Thyroid gland (tissue), 4 donors: ENCODE measurements at regions not wholly inside any gene's neighbourhood (a gene's known extent, or its start where the extent isn't known, plus 50 kb on each side); places are given as distances from the start of the nearest gene placed in this dataset.

ENCODE experiments used
- DNase-seq, 2 donors: peaks; one replicate each; pipeline ENCODE4 v3.0.0-alpha.2; 2019
- H3K27ac ChIP-seq, 3 donors: fragments of 200-600 bp; sonication (generic); 1 replicate in 2 of 3; 2 replicates in 1 of 3; pipeline ENCODE4 v1.5.1; 2016 to 2019; ENCODE audit warnings: mild to moderate bottlenecking in 1 of 3, moderate library complexity in 1 of 3
- H3K27me3 ChIP-seq: fragments of 200-600 bp; sonication (generic); one replicate; pipeline ENCODE4 v1.5.1; 2019
- H3K36me3 ChIP-seq, 2 donors: fragments of 200-600 bp; sonication (generic); one replicate each; pipeline ENCODE4 v1.5.1; 2016 to 2019
- H3K4me1 ChIP-seq, 2 donors: fragments of 200-600 bp; sonication (generic); one replicate each; pipeline ENCODE4 v1.5.1; 2017 to 2019
- H3K4me3 ChIP-seq, 3 donors: fragments of 200-600 bp; sonication (generic); replicated peaks in 1 of 3; 1 replicate in 2 of 3; 2 replicates in 1 of 3; pipeline ENCODE4 v1.5.1; 2016; ENCODE audit warnings: mild to moderate bottlenecking in 1 of 3
- H3K9me3 ChIP-seq: fragments of 200-600 bp; sonication (generic); one replicate; pipeline ENCODE4 v1.5.1; 2017
- POLR2A ChIP-seq, 2 donors: fragments of 450-650 bp; IDR thresholded peaks; one replicate each; pipeline ENCODE4 v1.6.1; 2017; ENCODE audit warnings: antibody characterized with exemption in 2 of 2, mild to moderate bottlenecking in 2 of 2, moderate library complexity in 1 of 2
- WGBS, 2 donors: methylation state at CpG; one replicate each; pipeline ENCODE4 v1.1.5; 2017; 5-methylcytosine and 5-hydroxymethylcytosine counted together
- intact Hi-C: fragments of 100-400 bp; cut with DNase I; formaldehyde crosslinking; loops from one replicate; pipeline ENCODE4 v1.15.1; 2023
- TF ChIP-seq, protein P1 (sequence below), 6 experiments: fragments of 200-600 bp in 3 of 6; fragments of 450-650 bp in 3 of 6; sonication (generic) in 3 of 6; IDR thresholded peaks; one replicate each; pipeline ENCODE4 v1.5.1; 2016 to 2019; ENCODE audit warnings: antibody characterized with exemption in 6 of 6, mild to moderate bottlenecking in 2 of 6, inconsistent platforms in 1 of 6, moderate library complexity in 1 of 6

DNA sequence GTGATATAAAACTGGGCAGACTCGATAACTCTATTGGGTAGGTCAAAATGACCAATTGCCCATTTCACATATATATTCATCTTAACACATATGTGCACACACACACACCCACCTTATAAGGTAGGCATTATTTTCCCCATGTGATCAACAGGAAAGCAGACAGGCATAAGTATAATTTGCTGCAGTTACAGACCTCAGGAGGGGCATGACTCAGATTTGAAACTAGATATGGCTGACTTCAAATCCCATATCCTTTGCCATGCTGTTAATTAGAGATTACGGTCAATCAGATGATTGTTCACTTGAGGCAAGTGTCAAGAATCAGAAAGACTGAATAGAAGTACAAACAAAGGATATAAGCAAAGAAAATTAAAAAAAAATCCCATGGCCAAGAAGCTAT is 910.6 kb downstream of the NTRK3 start:
- intact Hi-C loops, result no loop called here
- H3K4me1 ChIP-seq, result no peaks in the 10 kb centered on the region
- H3K27ac ChIP-seq, result no peak overlapping the region
- no peak for TF ChIP-seq POLR2A (IDR thresholded peaks at IDR 0.05)
- TF ChIP-seq, protein P1, sequence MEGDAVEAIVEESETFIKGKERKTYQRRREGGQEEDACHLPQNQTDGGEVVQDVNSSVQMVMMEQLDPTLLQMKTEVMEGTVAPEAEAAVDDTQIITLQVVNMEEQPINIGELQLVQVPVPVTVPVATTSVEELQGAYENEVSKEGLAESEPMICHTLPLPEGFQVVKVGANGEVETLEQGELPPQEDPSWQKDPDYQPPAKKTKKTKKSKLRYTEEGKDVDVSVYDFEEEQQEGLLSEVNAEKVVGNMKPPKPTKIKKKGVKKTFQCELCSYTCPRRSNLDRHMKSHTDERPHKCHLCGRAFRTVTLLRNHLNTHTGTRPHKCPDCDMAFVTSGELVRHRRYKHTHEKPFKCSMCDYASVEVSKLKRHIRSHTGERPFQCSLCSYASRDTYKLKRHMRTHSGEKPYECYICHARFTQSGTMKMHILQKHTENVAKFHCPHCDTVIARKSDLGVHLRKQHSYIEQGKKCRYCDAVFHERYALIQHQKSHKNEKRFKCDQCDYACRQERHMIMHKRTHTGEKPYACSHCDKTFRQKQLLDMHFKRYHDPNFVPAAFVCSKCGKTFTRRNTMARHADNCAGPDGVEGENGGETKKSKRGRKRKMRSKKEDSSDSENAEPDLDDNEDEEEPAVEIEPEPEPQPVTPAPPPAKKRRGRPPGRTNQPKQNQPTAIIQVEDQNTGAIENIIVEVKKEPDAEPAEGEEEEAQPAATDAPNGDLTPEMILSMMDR (IDR thresholded peaks at IDR 0.05), result no peak
- no peaks in the 10 kb centered on the region for H3K9me3 ChIP-seq
- H3K36me3 ChIP-seq, result no peaks in the 10 kb centered on the region
- no peak for DNase-seq
- 92 to 95% methylated on average over 2 of the region's 2 CpGs for WGBS, 2 donors
- no peaks in the 10 kb centered on the region for H3K27me3 ChIP-seq
- no peak overlapping the region for H3K4me3 ChIP-seq

DNA sequence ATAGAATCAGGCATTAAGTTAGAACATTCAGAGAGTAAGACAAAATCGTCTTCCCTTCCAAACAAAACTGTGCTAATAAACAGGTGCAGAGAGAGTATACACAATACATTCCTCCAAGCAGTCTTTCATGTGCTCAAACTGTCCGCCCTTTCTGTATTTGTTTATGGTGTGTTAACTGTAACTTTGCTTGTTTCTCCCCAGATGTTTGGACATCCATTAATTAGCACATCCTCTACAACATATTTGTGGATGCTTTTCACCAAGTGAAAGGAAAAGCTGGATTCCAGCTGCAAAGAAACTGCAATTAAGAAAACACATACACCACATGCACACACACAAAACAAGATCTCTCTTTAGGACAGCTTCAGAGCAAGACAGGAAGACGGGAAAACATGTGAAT is 912.6 kb downstream of the NTRK3 start:
- intact Hi-C loops, result no loop called here
- no peaks in the 10 kb centered on the region for H3K4me1 ChIP-seq
- no peaks in the 10 kb centered on the region for H3K27me3 ChIP-seq
- DNase-seq, result no peak
- no peaks in the 10 kb centered on the region for H3K36me3 ChIP-seq
- no peak overlapping the region for H3K4me3 ChIP-seq
- TF ChIP-seq POLR2A (IDR thresholded peaks at IDR 0.05), result no peak
- TF ChIP-seq, protein P1 (IDR thresholded peaks at IDR 0.05), result no peak
- no peak overlapping the region for H3K27ac ChIP-seq
- 66 to 69% methylated on average over 3 of the region's 3 CpGs for WGBS, 2 donors
- no peaks in the 10 kb centered on the region for H3K9me3 ChIP-seq

DNA sequence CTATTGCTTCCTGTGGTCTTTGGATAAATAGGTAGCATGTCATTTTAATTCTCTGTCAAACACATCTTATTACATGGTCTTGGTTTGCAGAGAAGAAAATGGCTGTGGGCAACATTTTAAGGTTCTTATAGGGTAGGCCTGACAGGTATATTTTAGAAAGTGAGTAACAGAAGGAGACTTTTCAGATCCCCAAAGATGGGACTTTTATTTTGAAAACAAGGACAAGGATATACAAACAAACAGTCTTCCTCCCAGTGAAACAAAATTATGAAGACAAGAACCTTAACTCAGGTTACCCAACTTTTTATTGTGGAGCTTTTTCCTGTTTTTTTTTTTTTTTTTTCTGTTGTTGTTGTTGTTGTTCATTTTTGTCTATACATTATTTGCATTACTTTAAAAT is 916.2 kb downstream of the NTRK3 start:
- no peak overlapping the region for H3K27ac ChIP-seq
- H3K4me1 ChIP-seq, result no peaks in the 10 kb centered on the region
- intact Hi-C loops, result no loop called here
- no peak overlapping the region for H3K4me3 ChIP-seq
- TF ChIP-seq, protein P1 (IDR thresholded peaks at IDR 0.05), result no peak
- no peak for TF ChIP-seq POLR2A (IDR thresholded peaks at IDR 0.05)
- DNase-seq, result no peak
- H3K36me3 ChIP-seq, result no peaks in the 10 kb centered on the region
- no peaks in the 10 kb centered on the region for H3K9me3 ChIP-seq
- H3K27me3 ChIP-seq, result no peaks in the 10 kb centered on the region

DNA sequence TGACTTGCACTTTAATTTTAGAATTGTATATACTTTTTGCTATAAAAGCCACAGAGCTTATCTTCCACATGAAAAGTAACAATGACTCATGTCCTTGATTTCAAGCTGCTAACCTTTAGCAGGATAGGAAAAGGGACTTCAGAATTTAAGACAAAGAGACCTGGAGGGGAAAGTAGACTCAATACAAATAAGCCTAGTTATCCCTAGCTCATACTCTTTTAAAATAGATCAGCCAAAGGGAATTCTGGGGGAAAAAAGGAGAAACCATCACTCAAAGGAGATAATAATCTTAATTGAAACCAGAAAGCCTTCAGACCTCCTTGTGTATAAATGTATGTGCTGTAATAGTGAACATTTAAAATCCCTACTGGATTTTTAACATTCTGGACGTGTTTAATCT is 930.3 kb downstream of the NTRK3 start:
- DNase-seq, result no peak
- Histone ChIP-seq H3K36me3 (no peaks in the 10 kb centered on the region), H3K4me1 (no peaks in the 10 kb centered on the region), H3K9me3 (no peaks in the 10 kb centered on the region), H3K4me3 (no peak overlapping the region), H3K27me3 (no peaks in the 10 kb centered on the region), H3K27ac (no peak overlapping the region)
- 28 to 42% methylated on average over 1 of the region's 1 CpG for WGBS, 2 donors
- intact Hi-C loops, result no loop called here
- no peak for TF ChIP-seq POLR2A (IDR thresholded peaks at IDR 0.05)
- TF ChIP-seq, protein P1 (IDR thresholded peaks at IDR 0.05), result no peak

DNA sequence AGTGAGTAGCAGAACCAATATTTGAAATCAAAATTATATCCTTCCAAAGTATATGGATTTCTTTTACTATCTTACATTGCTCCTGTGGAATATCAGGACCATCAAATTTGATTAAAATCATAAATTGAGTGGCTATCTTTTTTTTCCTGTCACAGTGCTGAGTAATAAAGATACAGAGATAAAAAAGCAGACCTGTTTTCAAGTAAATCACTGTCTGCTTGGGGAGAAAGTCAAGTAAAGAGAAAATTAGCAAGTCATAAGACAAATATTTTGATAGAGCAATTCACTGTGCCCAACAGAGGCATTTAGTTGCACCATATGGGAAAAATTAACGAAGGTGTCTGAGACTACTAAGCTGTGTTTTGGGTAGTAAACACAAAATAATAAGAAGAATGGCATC is 933.7 kb downstream of the NTRK3 start:
- TF ChIP-seq POLR2A (IDR thresholded peaks at IDR 0.05), result no peak
- TF ChIP-seq, protein P1 (IDR thresholded peaks at IDR 0.05), result no peak
- 64 to 69% methylated on average over 1 of the region's 1 CpG for WGBS, 2 donors

More for the DNA sequence above, 933.7 kb downstream of the NTRK3 start:
- DNase-seq, result no peak
- Histone ChIP-seq H3K4me3 (no peak overlapping the region), H3K27me3 (no peaks in the 10 kb centered on the region), H3K4me1 (no peaks in the 10 kb centered on the region), H3K9me3 (no peaks in the 10 kb centered on the region), H3K36me3 (no peaks in the 10 kb centered on the region), H3K27ac (no peak overlapping the region)
- intact Hi-C loops, result no loop called here
